Ishikawa (cell line): ENCODE measurements at regions not wholly inside any gene's neighbourhood (a gene's known extent, or its start where the extent isn't known, plus 50 kb on each side); places are given as distances from the start of the nearest gene placed in this dataset.

Experiments
- CEBPB ChIP-seq: IDR thresholded peaks from 2 replicates; pipeline ENCODE4 v1.6.1; 2012
- CREB1 ChIP-seq: IDR thresholded peaks from 2 replicates; pipeline ENCODE4 v1.6.1; 2012; ENCODE audit warnings: low read depth
- EGR1 ChIP-seq: IDR thresholded peaks from 2 replicates; pipeline ENCODE4 v1.6.1; 2012
- EP300 ChIP-seq: IDR thresholded peaks from 2 replicates; pipeline ENCODE4 v1.6.1; 2012; ENCODE audit warnings: borderline replicate concordance
- FOXM1 ChIP-seq: IDR thresholded peaks from 2 replicates; pipeline ENCODE4 v1.6.1; 2012; ENCODE audit warnings: low read depth, borderline replicate concordance
- NFIC ChIP-seq: IDR thresholded peaks from 2 replicates; pipeline ENCODE4 v1.6.1; 2012
- RAD21 ChIP-seq: IDR thresholded peaks from 2 replicates; pipeline ENCODE4 v1.6.1; 2012; ENCODE audit warnings: low read depth
- TAF1 ChIP-seq: IDR thresholded peaks from 2 replicates; pipeline ENCODE4 v1.6.1; 2012; ENCODE audit warnings: low read depth, mild to moderate bottlenecking
- TCF12 ChIP-seq: IDR thresholded peaks from 2 replicates; pipeline ENCODE4 v1.6.1; 2012; ENCODE audit warnings: low read depth
- TEAD4 ChIP-seq: IDR thresholded peaks from 2 replicates; pipeline ENCODE4 v1.6.1; 2012
- YY1 ChIP-seq: IDR thresholded peaks from 2 replicates; pipeline ENCODE4 v1.6.1; 2012; ENCODE audit warnings: low read depth
- ZBTB7A ChIP-seq: IDR thresholded peaks from 2 replicates; pipeline ENCODE4 v1.6.1; 2012; ENCODE audit warnings: low read depth
- TF ChIP-seq, protein P1 (sequence below): IDR thresholded peaks from 2 replicates; pipeline ENCODE4 v1.6.1; 2012
- TF ChIP-seq, protein P2 (sequence below): IDR thresholded peaks from 2 replicates; pipeline ENCODE4 v1.6.1; 2012
- TF ChIP-seq, protein P3 (sequence below): IDR thresholded peaks from 2 replicates; pipeline ENCODE4 v1.6.1; 2012; ENCODE audit warnings: low read depth, mild to moderate bottlenecking

DNA sequence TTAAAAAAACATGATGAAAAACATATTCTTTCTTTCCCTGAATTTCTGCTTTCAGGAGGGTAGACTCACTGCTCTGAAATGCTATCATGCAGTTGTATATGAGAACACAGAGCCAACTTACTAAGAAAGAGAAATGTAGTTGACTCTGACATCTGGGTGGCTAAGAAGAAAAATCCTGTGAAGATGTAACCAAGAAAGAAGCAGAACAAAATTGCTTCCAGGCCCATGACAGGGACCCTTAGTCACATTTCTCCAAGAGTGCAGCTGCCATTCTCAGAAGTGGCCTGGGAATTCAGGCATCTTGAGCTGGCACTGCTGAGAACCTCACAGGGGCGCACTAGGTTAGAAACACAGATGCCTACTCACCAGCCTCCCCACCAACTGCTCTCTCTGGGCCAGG lies 73.6 kb downstream of the RPL27A start:
- TF ChIP-seq RAD21, result no peak
- TF ChIP-seq TAF1, result no peak
- TF ChIP-seq EP300, result no peak
- no peak for TF ChIP-seq TCF12
- TF ChIP-seq, protein P1, sequence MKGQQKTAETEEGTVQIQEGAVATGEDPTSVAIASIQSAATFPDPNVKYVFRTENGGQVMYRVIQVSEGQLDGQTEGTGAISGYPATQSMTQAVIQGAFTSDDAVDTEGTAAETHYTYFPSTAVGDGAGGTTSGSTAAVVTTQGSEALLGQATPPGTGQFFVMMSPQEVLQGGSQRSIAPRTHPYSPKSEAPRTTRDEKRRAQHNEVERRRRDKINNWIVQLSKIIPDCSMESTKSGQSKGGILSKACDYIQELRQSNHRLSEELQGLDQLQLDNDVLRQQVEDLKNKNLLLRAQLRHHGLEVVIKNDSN, result no peak
- TF ChIP-seq TEAD4, result no peak
- no peak for TF ChIP-seq CREB1
- no peak for TF ChIP-seq ZBTB7A
- TF ChIP-seq, protein P2, sequence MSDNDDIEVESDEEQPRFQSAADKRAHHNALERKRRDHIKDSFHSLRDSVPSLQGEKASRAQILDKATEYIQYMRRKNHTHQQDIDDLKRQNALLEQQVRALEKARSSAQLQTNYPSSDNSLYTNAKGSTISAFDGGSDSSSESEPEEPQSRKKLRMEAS, result no peak
- no peak for TF ChIP-seq CEBPB
- TF ChIP-seq NFIC, result no peak
- TF ChIP-seq YY1, result no peak
- TF ChIP-seq EGR1, result no peak
- TF ChIP-seq, protein P3, sequence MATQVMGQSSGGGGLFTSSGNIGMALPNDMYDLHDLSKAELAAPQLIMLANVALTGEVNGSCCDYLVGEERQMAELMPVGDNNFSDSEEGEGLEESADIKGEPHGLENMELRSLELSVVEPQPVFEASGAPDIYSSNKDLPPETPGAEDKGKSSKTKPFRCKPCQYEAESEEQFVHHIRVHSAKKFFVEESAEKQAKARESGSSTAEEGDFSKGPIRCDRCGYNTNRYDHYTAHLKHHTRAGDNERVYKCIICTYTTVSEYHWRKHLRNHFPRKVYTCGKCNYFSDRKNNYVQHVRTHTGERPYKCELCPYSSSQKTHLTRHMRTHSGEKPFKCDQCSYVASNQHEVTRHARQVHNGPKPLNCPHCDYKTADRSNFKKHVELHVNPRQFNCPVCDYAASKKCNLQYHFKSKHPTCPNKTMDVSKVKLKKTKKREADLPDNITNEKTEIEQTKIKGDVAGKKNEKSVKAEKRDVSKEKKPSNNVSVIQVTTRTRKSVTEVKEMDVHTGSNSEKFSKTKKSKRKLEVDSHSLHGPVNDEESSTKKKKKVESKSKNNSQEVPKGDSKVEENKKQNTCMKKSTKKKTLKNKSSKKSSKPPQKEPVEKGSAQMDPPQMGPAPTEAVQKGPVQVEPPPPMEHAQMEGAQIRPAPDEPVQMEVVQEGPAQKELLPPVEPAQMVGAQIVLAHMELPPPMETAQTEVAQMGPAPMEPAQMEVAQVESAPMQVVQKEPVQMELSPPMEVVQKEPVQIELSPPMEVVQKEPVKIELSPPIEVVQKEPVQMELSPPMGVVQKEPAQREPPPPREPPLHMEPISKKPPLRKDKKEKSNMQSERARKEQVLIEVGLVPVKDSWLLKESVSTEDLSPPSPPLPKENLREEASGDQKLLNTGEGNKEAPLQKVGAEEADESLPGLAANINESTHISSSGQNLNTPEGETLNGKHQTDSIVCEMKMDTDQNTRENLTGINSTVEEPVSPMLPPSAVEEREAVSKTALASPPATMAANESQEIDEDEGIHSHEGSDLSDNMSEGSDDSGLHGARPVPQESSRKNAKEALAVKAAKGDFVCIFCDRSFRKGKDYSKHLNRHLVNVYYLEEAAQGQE, result no peak
- TF ChIP-seq FOXM1, result no peak

DNA sequence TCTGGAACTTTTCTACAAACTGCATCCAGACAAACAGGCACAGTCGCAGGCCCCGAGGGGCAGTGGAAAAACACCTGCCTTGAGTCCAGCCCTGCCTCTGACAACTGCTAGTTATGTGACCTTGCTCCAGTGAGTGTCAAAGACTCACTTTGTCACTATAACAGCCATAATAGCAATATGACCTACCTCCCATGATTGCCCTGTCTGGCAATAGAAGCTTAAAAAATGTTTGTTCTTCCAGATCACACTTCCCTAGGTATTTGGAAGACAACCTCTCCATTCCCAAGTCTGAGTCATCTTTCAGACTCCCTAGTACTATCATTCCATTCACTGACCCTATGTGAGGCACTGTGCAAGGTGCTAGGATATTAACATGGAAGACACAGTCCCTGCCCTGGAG lies 74.5 kb downstream of the RPL27A start:
- TF ChIP-seq RAD21 (no peak), EGR1 (no peak), TCF12 (no peak)

DNA sequence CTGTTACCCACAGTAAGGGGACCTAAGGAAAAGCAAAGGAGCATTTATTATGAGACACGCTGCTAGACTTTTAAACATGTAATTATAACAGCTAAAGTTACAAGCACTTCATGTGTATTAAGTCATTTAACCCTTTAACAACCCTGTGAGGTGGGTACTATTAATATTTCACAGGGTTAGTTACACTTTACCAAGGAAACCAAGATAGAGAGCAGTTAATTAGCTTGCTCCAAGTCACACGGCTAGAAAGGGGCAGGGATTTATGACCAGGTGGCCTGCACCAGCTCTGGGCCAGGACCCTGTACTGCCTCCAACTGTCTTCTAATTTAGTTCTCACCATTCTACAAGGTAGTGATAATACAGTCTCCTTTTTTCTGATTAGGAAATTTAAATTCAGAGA lies 74.9 kb downstream of the RPL27A start:
- TF ChIP-seq EGR1, result no peak
- TF ChIP-seq, protein P2, result no peak
- TF ChIP-seq, protein P3, result no peak
- no peak for TF ChIP-seq YY1
- no peak for TF ChIP-seq CEBPB
- TF ChIP-seq TEAD4, result no peak
- TF ChIP-seq TCF12, result no peak
- no peak for TF ChIP-seq ZBTB7A
- no peak for TF ChIP-seq RAD21
- TF ChIP-seq FOXM1, result no peak
- TF ChIP-seq CREB1, result no peak
- TF ChIP-seq EP300, result no peak
- TF ChIP-seq, protein P1, result no peak
- TF ChIP-seq NFIC, result no peak
- TF ChIP-seq TAF1, result no peak

DNA sequence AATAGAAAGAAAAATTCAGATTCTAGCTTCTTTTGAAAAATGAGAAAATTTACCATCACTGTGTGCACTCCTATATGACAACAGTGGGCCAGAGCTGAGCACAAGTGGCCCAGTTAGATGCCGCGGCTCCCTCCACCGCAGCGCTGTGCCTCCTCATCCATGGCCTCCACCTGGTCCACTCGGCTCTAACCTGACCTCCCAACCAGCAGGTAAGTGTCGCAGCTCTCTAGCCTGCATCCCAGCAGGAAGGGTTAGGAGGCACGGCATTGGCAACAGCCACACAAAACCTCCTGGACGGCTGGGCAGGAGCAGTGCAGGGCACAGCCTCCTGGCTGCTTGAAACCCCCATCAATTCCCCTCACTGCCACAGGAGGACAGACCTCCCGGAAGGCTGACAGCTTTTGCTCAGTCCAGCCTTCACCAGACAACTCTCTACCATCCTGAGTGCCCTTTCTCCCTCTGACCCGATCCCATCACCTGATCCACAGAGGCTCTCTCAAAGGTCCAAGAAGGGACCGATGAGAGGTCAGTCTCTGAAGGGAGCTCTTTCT lies 76.1 kb downstream of the RPL27A start:
- TF ChIP-seq FOXM1 (no peak), EGR1 (no peak), EP300 (no peak), RAD21 (no peak), TAF1 (no peak), CREB1 (no peak), NFIC (no peak), YY1 (no peak), ZBTB7A (no peak), TEAD4 (no peak)
- TF ChIP-seq, protein P1, result no peak

DNA sequence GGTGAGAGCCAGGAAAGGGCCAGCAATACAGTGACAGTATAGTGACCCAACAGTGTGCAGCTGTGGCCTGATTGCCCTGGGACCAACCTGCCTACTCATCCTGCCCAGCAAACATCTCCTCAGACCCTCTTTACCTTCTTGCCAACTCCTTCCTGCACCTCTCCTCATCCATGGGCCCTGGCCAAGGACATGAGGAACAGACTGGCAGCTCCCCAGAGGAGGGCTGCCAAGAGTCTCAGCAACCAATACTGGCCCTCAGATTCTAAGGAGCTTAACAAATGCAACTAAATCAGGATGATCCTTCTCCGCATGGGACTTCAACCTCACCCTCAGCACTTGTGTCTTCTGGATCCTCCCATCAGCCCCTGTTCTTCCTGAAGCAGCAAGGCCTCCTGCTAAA lies 77.0 kb downstream of the RPL27A start:
- TF ChIP-seq, protein P2, result no peak
- TF ChIP-seq RAD21 (no peak), TAF1 (no peak), CREB1 (no peak), TEAD4 (no peak), EP300 (no peak), TCF12 (no peak), ZBTB7A (no peak), YY1 (no peak), NFIC (no peak), FOXM1 (no peak), EGR1 (no peak), CEBPB (no peak)
- TF ChIP-seq, protein P1, result no peak
- TF ChIP-seq, protein P3, result no peak
